ENCODE measurements at regions not wholly inside any gene's neighbourhood (a gene's known extent, or its start where the extent isn't known, plus 50 kb on each side); places are given as distances from the start of the nearest gene placed in this dataset.

DNA sequence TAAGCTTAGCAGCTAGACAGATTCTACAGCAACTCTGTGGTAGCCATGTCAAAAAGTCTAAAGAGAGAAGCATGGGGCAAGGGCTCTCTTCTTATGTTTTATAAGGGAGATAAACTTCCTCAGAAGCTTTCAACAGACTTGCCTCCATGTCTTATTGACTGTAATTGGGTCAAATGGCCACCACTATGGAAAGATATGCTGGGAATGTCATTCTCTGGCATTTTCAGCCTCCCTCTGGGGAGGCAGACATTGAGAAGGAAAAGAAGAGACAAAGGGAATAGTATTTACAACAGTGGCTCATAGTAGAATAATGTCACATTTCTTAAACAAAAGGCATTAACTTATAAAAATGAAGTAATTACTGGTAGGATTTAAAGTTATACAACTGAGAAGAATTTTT lies 1964.5 kb upstream of the PIK3C3 start:
- H3K4me3 Mint-ChIP-seq = no peak overlapping the region
- no peak overlapping the region for H3K27ac Mint-ChIP-seq
- TF ChIP-seq, protein P1, sequence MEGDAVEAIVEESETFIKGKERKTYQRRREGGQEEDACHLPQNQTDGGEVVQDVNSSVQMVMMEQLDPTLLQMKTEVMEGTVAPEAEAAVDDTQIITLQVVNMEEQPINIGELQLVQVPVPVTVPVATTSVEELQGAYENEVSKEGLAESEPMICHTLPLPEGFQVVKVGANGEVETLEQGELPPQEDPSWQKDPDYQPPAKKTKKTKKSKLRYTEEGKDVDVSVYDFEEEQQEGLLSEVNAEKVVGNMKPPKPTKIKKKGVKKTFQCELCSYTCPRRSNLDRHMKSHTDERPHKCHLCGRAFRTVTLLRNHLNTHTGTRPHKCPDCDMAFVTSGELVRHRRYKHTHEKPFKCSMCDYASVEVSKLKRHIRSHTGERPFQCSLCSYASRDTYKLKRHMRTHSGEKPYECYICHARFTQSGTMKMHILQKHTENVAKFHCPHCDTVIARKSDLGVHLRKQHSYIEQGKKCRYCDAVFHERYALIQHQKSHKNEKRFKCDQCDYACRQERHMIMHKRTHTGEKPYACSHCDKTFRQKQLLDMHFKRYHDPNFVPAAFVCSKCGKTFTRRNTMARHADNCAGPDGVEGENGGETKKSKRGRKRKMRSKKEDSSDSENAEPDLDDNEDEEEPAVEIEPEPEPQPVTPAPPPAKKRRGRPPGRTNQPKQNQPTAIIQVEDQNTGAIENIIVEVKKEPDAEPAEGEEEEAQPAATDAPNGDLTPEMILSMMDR (conservative IDR thresholded peaks at IDR 0.05) = no peak
- no peaks in the 10 kb centered on the region for H3K9me3 Mint-ChIP-seq
- H3K27me3 ChIP-seq (ENCODE audit: control insufficient read depth, insufficient read depth, low read length, poor library complexity, severe bottlenecking) = no peaks in the 10 kb centered on the region
- H3K9me3 ChIP-seq (ENCODE audit: control insufficient read depth, low read length) = no peaks in the 10 kb centered on the region
- H3K4me1 Mint-ChIP-seq = no peaks in the 10 kb centered on the region
- H3K9ac ChIP-seq (ENCODE audit: extremely low read depth, low read length, poor library complexity, severe bottlenecking) = no peak overlapping the region
- H3K36me3 ChIP-seq (ENCODE audit: control insufficient read depth, insufficient read depth, low read length) = no peaks in the 10 kb centered on the region
- H3K27me3 Mint-ChIP-seq (ENCODE audit: insufficient read depth) = no peaks in the 10 kb centered on the region
- H3K36me3 Mint-ChIP-seq (ENCODE audit: low read depth) = no peaks in the 10 kb centered on the region
- DNase-seq = no peak
- H3K4me3 ChIP-seq (ENCODE audit: low read length) = no peak overlapping the region
- H3K4me1 ChIP-seq (ENCODE audit: control insufficient read depth, insufficient read depth, low read length) = peaks cover 3% of the 10 kb centered on the region
- H3K27ac ChIP-seq (ENCODE audit: low read depth, low read length) = no peak overlapping the region

DNA sequence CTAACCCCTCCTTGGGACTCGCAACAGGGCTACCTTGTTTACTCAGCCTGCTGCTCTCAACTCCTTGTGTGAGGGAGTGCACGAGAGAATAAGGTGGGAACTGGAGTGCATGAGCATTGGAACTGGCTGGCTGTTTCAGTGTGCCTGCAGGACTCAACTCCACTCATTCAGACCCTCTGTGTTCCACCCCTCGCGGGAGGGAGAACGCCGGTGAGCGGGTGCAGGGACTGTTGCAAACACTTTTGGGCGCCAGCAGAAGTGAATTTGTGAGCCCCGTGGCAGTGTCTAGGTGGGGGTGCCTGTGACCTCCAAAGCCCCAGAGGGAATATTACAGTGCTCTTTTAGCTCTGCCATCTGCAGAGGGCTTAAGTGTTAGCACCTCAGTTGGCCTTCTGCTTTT lies 1978.3 kb upstream of the PIK3C3 start:
- DNase-seq = no peak
- H3K4me3 ChIP-seq (ENCODE audit: low read length) = no peak overlapping the region
- no peaks in the 10 kb centered on the region for H3K27me3 ChIP-seq (ENCODE audit: control insufficient read depth, insufficient read depth, low read length, poor library complexity, severe bottlenecking)
- H3K4me1 Mint-ChIP-seq = no peaks in the 10 kb centered on the region
- H3K27ac Mint-ChIP-seq = no peak overlapping the region
- H3K9me3 Mint-ChIP-seq = no peaks in the 10 kb centered on the region
- H3K36me3 Mint-ChIP-seq (ENCODE audit: low read depth) = no peaks in the 10 kb centered on the region
- H3K27me3 Mint-ChIP-seq (ENCODE audit: insufficient read depth) = no peaks in the 10 kb centered on the region
- no peak overlapping the region for H3K4me3 Mint-ChIP-seq
- H3K27ac ChIP-seq (ENCODE audit: low read depth, low read length) = no peak overlapping the region
- 93 to 100% methylated on average over 7 to 9 of the region's 9 CpGs for WGBS, 2 experiments (ENCODE audit: insufficient coverage in 1 of 2, insufficient read length in 1 of 2)
- TF ChIP-seq, protein P1 (conservative IDR thresholded peaks at IDR 0.05) = no peak
- no peaks in the 10 kb centered on the region for H3K4me1 ChIP-seq (ENCODE audit: control insufficient read depth, insufficient read depth, low read length)
- no peak overlapping the region for H3K9ac ChIP-seq (ENCODE audit: extremely low read depth, low read length, poor library complexity, severe bottlenecking)
- no peaks in the 10 kb centered on the region for H3K36me3 ChIP-seq (ENCODE audit: control insufficient read depth, insufficient read depth, low read length)
- H3K9me3 ChIP-seq (ENCODE audit: control insufficient read depth, low read length) = no peaks in the 10 kb centered on the region

DNA sequence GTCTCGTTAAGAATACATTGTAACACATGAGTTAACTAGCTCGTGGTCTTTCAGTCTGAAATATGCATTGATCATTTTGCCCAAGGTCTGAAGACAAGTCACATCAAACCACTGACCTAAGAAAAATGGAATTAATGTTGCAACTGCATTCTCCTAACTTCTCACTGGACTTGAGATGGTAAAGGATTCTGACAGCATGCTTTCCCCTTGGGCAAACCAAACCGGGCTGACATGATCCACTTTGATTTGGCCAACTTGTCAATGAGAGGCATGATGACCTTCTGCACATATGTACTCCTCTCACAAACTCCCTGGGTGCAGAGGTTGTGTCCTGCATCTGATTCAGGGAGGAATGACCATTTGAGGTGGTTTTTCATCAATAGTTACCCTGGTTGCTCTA lies 1982.5 kb upstream of the PIK3C3 start:
- Histone ChIP-seq H3K27ac (ENCODE audit: low read depth, low read length) (no peak overlapping the region), H3K9me3 (ENCODE audit: control insufficient read depth, low read length) (no peaks in the 10 kb centered on the region), H3K4me1 (ENCODE audit: control insufficient read depth, insufficient read depth, low read length) (peaks cover 3% of the 10 kb centered on the region), H3K36me3 (ENCODE audit: control insufficient read depth, insufficient read depth, low read length) (no peaks in the 10 kb centered on the region), H3K27me3 (ENCODE audit: control insufficient read depth, insufficient read depth, low read length, poor library complexity, severe bottlenecking) (no peaks in the 10 kb centered on the region), H3K9ac (ENCODE audit: extremely low read depth, low read length, poor library complexity, severe bottlenecking) (no peak overlapping the region), H3K4me3 (ENCODE audit: low read length) (no peak overlapping the region)
- Mint-ChIP-seq H3K9me3 (no peaks in the 10 kb centered on the region), H3K4me3 (no peak overlapping the region), H3K4me1 (no peaks in the 10 kb centered on the region), H3K36me3 (ENCODE audit: low read depth) (no peaks in the 10 kb centered on the region), H3K27me3 (ENCODE audit: insufficient read depth) (no peaks in the 10 kb centered on the region), H3K27ac (no peak overlapping the region)
- TF ChIP-seq, protein P1 (conservative IDR thresholded peaks at IDR 0.05) = no peak
- DNase-seq = no peak
- WGBS, 2 experiments (ENCODE audit: insufficient coverage in 1 of 2, insufficient read length in 1 of 2) = 84 to 92% methylated on average over 3 of the region's 3 CpGs

All from endodermal cell (in vitro differentiated cells).